22Rv1 (cell line): ENCODE measurements at regions not wholly inside any gene's neighbourhood (a gene's known extent, or its start where the extent isn't known, plus 50 kb on each side); places are given as distances from the start of the nearest gene placed in this dataset.

Source experiments
- H3K27ac ChIP-seq: fragments of 450-650 bp; 2 replicates; pipeline ENCODE4 v1.5.1; 2017
- CTCF ChIP-seq: fragments of 450-650 bp; IDR thresholded peaks from 2 replicates; pipeline ENCODE4 v1.5.1; 2017; ENCODE audit warnings: mild to moderate bottlenecking
- ZFX ChIP-seq: fragments of 450-650 bp; IDR thresholded peaks from 2 replicates; pipeline ENCODE4 v1.6.1; 2017; ENCODE audit warnings: antibody characterized with exemption, borderline replicate concordance

GRCh38 chr1:214991691-214992315 lies 90.7 kb upstream of the KCNK2 start:
- H3K27ac ChIP-seq = no peak overlapping the region
- no peak for TF ChIP-seq CTCF
- TF ChIP-seq ZFX = no peak

- H3K27ac ChIP-seq = no peak overlapping the region
- TF ChIP-seq ZFX (no peak), CTCF (no peak)
Measured at GRCh38 chr1:214993419-214993818, 89.1 kb upstream of the KCNK2 start.

GRCh38 chr1:214997685-214998084 lies 84.9 kb upstream of the KCNK2 start:
- TF ChIP-seq CTCF (no peak), ZFX (no peak)
- H3K27ac ChIP-seq = no peak overlapping the region

- TF ChIP-seq CTCF (no peak), ZFX (no peak)
- no peak overlapping the region for H3K27ac ChIP-seq
Measured at GRCh38 chr1:215001419-215002021, 81.0 kb upstream of the KCNK2 start.

- no peak overlapping the region for H3K27ac ChIP-seq
- no peak for TF ChIP-seq ZFX
Measured at GRCh38 chr1:215002471-215002870, 80.1 kb upstream of the KCNK2 start.

- H3K27ac ChIP-seq = no peak overlapping the region
Measured at GRCh38 chr1:215003686-215004085, 78.9 kb upstream of the KCNK2 start.

GRCh38 chr1:215004121-215004827 lies 78.3 kb upstream of the KCNK2 start:
- peak overlapping the region; percentile 10; the same call in 1 of the 2 replicates for H3K27ac ChIP-seq
- no peak for TF ChIP-seq ZFX
- no peak for TF ChIP-seq CTCF

More at GRCh38 chr1:215003686-215004085, 78.9 kb upstream of the KCNK2 start:
- no peak for TF ChIP-seq ZFX

- TF ChIP-seq ZFX (no peak), CTCF (no peak)
Measured at GRCh38 chr1:215005078-215005477, 77.5 kb upstream of the KCNK2 start.

More at GRCh38 chr1:215005078-215005477, 77.5 kb upstream of the KCNK2 start:
- peak overlapping the region; percentile 10; the same call in 1 of the 2 replicates for H3K27ac ChIP-seq
